Lower leg skin (tissue), 4 donors: ENCODE measurements at regions not wholly inside any gene's neighbourhood (a gene's known extent, or its start where the extent isn't known, plus 50 kb on each side); places are given as distances from the start of the nearest gene placed in this dataset.

ENCODE experiments used
- DNase-seq, 2 donors: peaks; one replicate each; pipeline ENCODE4 v3.0.0-alpha.2; 2019; ENCODE audit warnings: low spot score in 2 of 2
- H3K4me3 ChIP-seq: fragments of 200-600 bp; sonication (generic); 2 replicates; pipeline ENCODE4 v1.5.1; 2017; ENCODE audit warnings: mild to moderate bottlenecking, low read depth; ENCODE audit not compliant: poor library complexity, severe bottlenecking
- CTCF ChIP-seq, 3 donors: fragments of 450-650 bp; IDR thresholded peaks; one replicate each; pipeline ENCODE4 v1.5.1; 2016; ENCODE audit warnings: antibody characterized with exemption in 3 of 3, mild to moderate bottlenecking in 3 of 3, moderate library complexity in 2 of 3
- POLR2A ChIP-seq, 2 donors: fragments of 450-650 bp; IDR thresholded peaks; one replicate each; pipeline ENCODE4 v1.6.1; 2016 to 2017; ENCODE audit warnings: antibody characterized with exemption in 2 of 2, mild to moderate bottlenecking in 1 of 2, moderate library complexity in 1 of 2
- WGBS, 2 donors: methylation state at CpG; one replicate each; pipeline ENCODE4 v1.1.5; 2018; 5-methylcytosine and 5-hydroxymethylcytosine counted together
- intact Hi-C: fragments of 100-400 bp; cut with DNase I; formaldehyde crosslinking; loops from one replicate; pipeline ENCODE4 v1.15.0; 2023; ENCODE audit warnings: low total_unique reads

- no peak for DNase-seq
- no peak overlapping the region for H3K4me3 ChIP-seq
- intact Hi-C loops = no loop called here
- TF ChIP-seq CTCF (IDR thresholded peaks at IDR 0.05) = no peak
- no peak for TF ChIP-seq POLR2A (IDR thresholded peaks at IDR 0.05)
These were observed 54.4 kb upstream of the CCDC68 start for GRCh38 chr18:55013685-55014084.

- 91 to 94% methylated on average over 3 of the region's 3 CpGs for WGBS, 2 donors
- no peak for DNase-seq
- no peak for TF ChIP-seq POLR2A (IDR thresholded peaks at IDR 0.05)
- no peak overlapping the region for H3K4me3 ChIP-seq
- intact Hi-C loops = no loop called here
These were observed 53.8 kb upstream of the CCDC68 start for GRCh38 chr18:55013086-55013485.

- H3K4me3 ChIP-seq = no peak overlapping the region
- TF ChIP-seq POLR2A (IDR thresholded peaks at IDR 0.05) = no peak
- TF ChIP-seq CTCF (IDR thresholded peaks at IDR 0.05) = no peak
- intact Hi-C loops = no loop called here
- 63% methylated on average over 7 of the region's 7 CpGs for WGBS, 2 donors
- no peak for DNase-seq
These were observed 52.7 kb upstream of the CCDC68 start for GRCh38 chr18:55012008-55012407.
